D721Med (cell line): ENCODE measurements at regions not wholly inside any gene's neighbourhood (a gene's known extent, or its start where the extent isn't known, plus 50 kb on each side); places are given as distances from the start of the nearest gene placed in this dataset.

Experiments
- DNase-seq: peaks from one replicate; pipeline ENCODE4 v3.0.0; 2011; ENCODE audit warnings: low spot score; ENCODE audit not compliant: insufficient read length
- FAIRE-seq: peaks from 2 replicates; lab custom pipeline; 2011; peaks lifted over from hg19 to GRCh38; lab: Jason Lieb, UNC
- CTCF ChIP-seq: IDR thresholded peaks from 2 replicates; pipeline ENCODE4 v1.5.1; 2012; ENCODE audit warnings: mild to moderate bottlenecking, control low read depth; ENCODE audit not compliant: insufficient read depth; ENCODE audit errors: missing control alignments

- no peak for TF ChIP-seq CTCF
- FAIRE-seq (no peak), DNase-seq (no peak)
Observed at GRCh38 chr17:69909389-69909788, 165.6 kb upstream of the KCNJ16 start.

- DNase-seq: no peak
- FAIRE-seq: no peak
- TF ChIP-seq CTCF: no peak
Observed at GRCh38 chr17:69912805-69913204, 162.2 kb upstream of the KCNJ16 start.

GRCh38 chr17:69913216-69913615 is 161.8 kb upstream of the KCNJ16 start:
- DNase-seq: no peak
- no peak for FAIRE-seq
- TF ChIP-seq CTCF: no peak

GRCh38 chr17:69913616-69914015 is 161.4 kb upstream of the KCNJ16 start:
- DNase-seq (no peak), FAIRE-seq (no peak)
- no peak for TF ChIP-seq CTCF

- FAIRE-seq (no peak), DNase-seq (no peak)
- TF ChIP-seq CTCF: no peak
Observed at GRCh38 chr17:69914520-69914919, 160.5 kb upstream of the KCNJ16 start.

GRCh38 chr17:69916761-69917160 is 158.3 kb upstream of the KCNJ16 start:
- TF ChIP-seq CTCF: no peak
- FAIRE-seq: no peak
- DNase-seq: no peak

- FAIRE-seq: no peak
- DNase-seq: no peak
- TF ChIP-seq CTCF: no peak
Observed at GRCh38 chr17:69918164-69918563, 156.9 kb upstream of the KCNJ16 start.
